ENCODE measurements at regions not wholly inside any gene's neighbourhood (a gene's known extent, or its start where the extent isn't known, plus 50 kb on each side); places are given as distances from the start of the nearest gene placed in this dataset.
"Not testable (repeated sequence)": the region's sequence is repeated elsewhere in the genome, so short reads cannot be mapped to it uniquely, and the experiment has no call there.

DNA sequence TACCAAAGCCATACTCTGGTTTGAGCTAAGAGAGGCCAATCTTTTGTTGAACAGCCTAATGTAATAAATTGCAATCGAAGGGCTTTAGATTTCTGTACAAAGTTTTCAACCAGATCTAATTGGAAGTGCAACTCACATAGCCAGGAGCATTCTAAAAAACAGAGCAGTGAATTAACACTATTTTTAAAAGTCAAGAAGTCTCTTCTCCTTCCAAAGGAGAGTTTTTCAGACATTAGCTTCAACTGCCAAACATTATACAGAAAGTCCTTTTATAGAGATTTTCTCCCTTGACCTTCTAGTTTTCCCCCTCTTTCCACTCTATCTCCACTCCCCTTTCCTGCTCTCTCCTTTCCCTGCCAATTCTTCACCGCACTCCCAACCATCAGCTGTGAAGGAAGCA, 259.6 kb downstream of the NOVA1 start:
- no peak for DNase-seq
- TF ChIP-seq GATA1 (IDR thresholded peaks at IDR 0.05; ENCODE audit: low read depth, low read length) (no peak), POLR2A (IDR thresholded peaks at IDR 0.05; ENCODE audit: low read length) (no peak)

- DNase-seq: no peak
- no peak for TF ChIP-seq POLR2A (IDR thresholded peaks at IDR 0.05; ENCODE audit: low read length)
- no peak for TF ChIP-seq GATA1 (IDR thresholded peaks at IDR 0.05; ENCODE audit: low read depth, low read length)
Measured at GRCh38 chr14:26334288-26334687, 263.5 kb downstream of the NOVA1 start.

- DNase-seq: no peak
Measured at GRCh38 chr14:26332966-26333365, 264.9 kb downstream of the NOVA1 start.

DNA sequence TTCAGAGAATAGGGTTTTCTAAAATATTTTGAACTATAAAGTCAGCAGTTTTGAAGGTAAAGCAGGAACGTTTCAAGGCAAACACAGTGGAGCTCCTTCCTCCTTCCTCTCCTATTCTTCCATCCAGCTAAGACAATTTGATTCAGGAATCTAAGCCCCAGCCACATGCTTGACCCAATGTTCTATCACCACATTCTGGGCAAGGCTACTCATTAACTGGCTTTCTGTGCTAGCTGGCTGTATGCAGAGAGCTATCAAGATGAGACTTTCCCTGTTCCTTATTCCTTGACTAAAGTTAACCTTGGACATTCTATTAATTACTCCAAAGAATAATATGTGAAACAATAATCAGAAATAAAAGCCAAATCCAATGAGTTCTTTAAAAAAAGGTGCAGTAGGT, 266.9 kb downstream of the NOVA1 start:
- no peak for DNase-seq
- TF ChIP-seq GATA1 (IDR thresholded peaks at IDR 0.05; ENCODE audit: low read depth, low read length): no peak
- no peak for TF ChIP-seq POLR2A (IDR thresholded peaks at IDR 0.05; ENCODE audit: low read length)

More at GRCh38 chr14:26332966-26333365, 264.9 kb downstream of the NOVA1 start:
- no peak for TF ChIP-seq POLR2A (IDR thresholded peaks at IDR 0.05; ENCODE audit: low read length)
- no peak for TF ChIP-seq GATA1 (IDR thresholded peaks at IDR 0.05; ENCODE audit: low read depth, low read length)

DNA sequence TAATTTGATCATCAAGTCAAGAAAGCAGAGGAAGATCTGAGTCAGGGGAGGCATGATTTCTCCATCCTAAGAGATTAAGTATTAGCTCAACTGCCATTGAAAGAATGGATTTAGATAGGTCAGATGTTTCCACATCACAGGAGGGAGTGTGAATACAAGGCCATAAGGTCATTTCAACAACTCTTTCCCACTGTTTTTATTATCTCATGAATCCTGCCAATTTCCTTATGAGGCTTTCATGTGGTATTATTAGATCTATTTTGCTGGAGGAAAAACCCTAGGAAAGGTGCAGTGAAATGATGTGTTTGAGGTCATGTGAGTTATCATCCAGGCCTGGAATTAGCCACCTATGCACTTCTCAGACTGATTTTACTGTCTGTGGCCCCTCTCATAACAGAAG, 269.0 kb downstream of the NOVA1 start:
- TF ChIP-seq POLR2A (IDR thresholded peaks at IDR 0.05; ENCODE audit: low read length) (no peak), GATA1 (IDR thresholded peaks at IDR 0.05; ENCODE audit: low read depth, low read length) (no peak)
- no peak for DNase-seq

DNA sequence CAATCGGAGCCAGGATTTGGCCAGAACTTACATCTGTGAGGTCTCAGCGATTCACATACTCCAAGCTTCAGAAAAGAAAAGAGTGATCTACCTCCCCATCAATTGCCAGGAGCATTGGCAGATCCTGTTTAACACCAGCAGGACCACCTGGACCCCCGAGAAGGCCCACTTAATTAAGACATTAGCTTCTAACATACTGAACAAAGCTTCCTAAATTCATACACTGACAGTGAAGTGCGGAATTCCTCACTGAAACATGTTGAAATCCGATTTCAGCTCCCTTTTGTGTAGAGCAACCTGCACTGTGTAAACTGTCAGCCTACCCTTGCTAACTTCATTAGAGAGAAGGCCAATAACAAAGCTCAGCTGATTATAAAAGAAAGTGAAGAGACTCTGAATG, 274.0 kb downstream of the NOVA1 start:
- no peak for DNase-seq
- TF ChIP-seq POLR2A (IDR thresholded peaks at IDR 0.05; ENCODE audit: low read length): no peak
- TF ChIP-seq GATA1 (IDR thresholded peaks at IDR 0.05; ENCODE audit: low read depth, low read length): no peak

DNA sequence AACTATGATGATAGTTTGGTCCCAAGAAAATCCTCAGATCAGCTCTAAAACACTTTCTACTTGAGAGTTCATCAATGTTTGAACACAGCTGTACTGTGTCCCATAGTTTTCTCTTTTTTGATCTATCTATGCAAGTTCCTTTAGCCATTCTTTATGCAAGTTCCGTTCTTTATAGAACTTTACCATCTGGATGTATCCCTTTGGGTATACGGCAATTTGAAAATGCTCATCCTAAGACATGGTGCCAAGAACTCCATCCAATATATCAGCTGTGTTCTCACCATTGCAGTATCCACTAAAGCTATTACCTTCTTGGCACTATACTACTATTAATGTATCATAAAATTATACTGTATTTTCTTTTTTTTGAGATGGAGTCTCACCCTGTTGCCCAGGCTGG, 276.9 kb downstream of the NOVA1 start:
- no peak for TF ChIP-seq POLR2A (IDR thresholded peaks at IDR 0.05; ENCODE audit: low read length)
- TF ChIP-seq GATA1 (IDR thresholded peaks at IDR 0.05; ENCODE audit: low read depth, low read length): no peak
- DNase-seq: no peak

- TF ChIP-seq GATA1 (IDR thresholded peaks at IDR 0.05; ENCODE audit: low read depth, low read length) (no peak), POLR2A (IDR thresholded peaks at IDR 0.05; ENCODE audit: low read length) (no peak)
- no peak for DNase-seq
Measured at GRCh38 chr14:26319139-26319864, 278.5 kb downstream of the NOVA1 start.

DNA sequence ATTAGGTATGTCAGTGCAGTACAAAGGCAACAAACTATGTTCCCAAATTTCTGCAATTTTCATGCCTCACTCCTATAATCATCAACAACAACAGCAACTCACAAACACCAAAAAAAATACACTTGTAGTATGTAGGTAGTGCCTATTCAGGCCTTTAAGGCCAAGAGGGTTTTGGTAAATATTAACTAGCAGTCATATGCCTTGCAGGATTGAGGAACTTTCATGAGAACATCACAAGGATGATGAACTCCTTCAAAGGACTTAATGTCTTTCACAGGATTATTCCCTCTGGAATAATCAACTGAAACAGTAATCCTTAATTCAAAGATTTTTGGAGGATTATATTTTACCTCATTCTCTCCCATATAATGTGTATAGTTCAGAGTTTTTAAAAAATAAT, 293.8 kb downstream of the NOVA1 start:
- no peak for DNase-seq
- TF ChIP-seq GATA1 (IDR thresholded peaks at IDR 0.05; ENCODE audit: low read depth, low read length) (no peak), POLR2A (IDR thresholded peaks at IDR 0.05; ENCODE audit: low read length) (no peak)

DNA sequence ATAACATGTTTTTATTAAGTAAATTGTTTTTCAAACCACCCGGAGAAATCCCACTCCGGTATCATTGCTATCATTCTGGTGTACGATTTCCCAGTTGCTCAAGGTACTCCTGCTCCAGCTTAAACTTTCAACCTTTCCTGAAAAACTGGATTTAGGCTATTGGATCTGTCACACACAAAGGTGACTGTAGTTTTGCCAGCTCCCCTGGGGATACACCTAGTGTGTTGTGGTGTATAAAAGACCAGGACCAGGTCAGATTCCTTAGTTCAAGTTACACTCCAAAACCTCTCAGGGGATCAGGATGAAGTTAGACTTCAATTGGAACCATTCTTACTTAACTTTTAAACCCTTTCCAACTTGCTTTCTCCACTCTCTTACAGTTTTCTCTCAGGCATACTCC, 303.9 kb downstream of the NOVA1 start:
- no peak for DNase-seq

DNA sequence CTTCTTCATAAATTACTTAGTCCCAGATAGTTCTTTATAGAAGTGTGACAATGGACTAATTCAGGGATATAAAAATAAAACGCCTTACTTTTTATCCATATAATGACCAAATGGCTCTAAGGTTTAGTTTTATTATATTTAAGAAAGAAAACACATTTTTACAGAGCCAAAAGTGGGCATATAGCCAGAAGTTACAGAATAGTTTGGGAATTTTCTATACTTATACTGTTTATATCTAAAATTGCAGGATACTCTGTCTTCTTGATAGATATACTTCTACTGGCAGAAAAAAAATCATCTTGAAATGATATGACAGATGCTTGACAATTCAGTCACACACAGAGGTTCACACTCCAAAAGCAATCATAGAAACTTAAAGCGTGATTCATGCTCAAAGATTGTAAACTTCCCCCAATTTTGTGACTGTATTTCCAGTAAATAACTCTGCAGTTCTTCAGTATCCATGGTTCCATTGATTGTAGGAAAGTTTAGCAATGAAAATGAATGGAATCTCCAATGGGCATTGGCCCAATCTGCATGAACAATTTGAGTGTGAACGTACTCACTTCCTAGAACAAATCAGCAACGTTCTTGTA, 307.8 kb downstream of the NOVA1 start:
- DNase-seq: no peak
- no peak for TF ChIP-seq POLR2A (IDR thresholded peaks at IDR 0.05; ENCODE audit: low read length)
- TF ChIP-seq GATA1 (IDR thresholded peaks at IDR 0.05; ENCODE audit: low read depth, low read length): no peak

More for the DNA sequence above, 303.9 kb downstream of the NOVA1 start:
- TF ChIP-seq GATA1 (IDR thresholded peaks at IDR 0.05; ENCODE audit: low read depth, low read length): no peak
- no peak for TF ChIP-seq POLR2A (IDR thresholded peaks at IDR 0.05; ENCODE audit: low read length)

DNA sequence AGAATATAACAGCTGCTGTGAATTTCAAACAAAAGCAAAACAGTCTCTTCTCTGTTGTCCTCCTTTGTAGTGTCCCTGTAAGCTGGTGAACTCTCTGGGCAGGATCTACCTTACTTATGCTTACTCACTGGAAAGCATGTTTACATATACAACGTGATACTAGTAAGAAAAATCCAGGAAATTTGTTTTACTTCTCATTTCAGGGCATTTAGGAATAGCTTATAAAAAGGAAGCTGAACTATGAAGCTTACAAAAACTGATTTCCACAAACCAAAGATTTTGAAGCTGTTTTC, 311.0 kb downstream of the NOVA1 start:
- DNase-seq: no peak
- TF ChIP-seq GATA1 (IDR thresholded peaks at IDR 0.05; ENCODE audit: low read depth, low read length) (no peak), POLR2A (IDR thresholded peaks at IDR 0.05; ENCODE audit: low read length) (no peak)

DNA sequence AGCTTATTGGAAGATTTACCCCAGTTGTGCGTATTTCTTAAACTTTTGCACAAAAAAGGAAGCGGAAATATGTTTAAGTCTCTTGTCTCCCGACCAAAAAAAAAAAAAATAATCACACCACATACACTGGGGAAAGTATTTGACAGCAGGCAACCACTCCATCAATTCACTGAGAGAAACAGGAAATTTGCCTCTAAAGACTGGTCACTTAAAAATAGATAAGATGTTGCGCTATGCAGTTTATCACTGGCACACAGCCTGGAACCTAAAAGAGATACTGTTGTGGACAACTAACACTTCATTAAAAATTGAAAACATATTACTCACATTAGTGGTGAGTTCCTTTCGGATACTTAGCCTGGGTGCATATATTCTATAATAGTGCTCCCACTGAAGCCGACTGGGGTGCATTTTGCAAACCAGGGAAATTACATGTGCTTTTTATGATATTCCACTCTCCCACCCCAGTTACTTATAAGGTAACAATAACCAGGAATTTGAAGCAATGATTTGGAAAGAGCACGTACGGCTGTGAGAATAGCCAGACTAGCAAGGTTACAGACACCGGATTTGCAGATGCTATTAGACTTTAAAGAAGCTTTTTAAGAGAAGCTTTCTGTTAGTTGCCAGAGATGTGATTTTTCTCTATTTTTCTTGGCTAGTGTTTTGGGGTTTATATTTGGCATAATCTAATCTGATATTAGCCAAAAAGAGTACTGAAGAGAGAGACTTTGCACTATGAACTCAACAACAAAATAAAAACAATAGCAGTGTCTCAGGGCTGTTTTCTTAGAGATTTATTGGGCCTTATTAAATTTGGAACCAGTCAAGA, 311.5 kb downstream of the NOVA1 start:
- TF ChIP-seq POLR2A (IDR thresholded peaks at IDR 0.05; ENCODE audit: low read length) (no peak), GATA1 (IDR thresholded peaks at IDR 0.05; ENCODE audit: low read depth, low read length) (no peak)
- DNase-seq: peak; percentile 21 to 25

DNA sequence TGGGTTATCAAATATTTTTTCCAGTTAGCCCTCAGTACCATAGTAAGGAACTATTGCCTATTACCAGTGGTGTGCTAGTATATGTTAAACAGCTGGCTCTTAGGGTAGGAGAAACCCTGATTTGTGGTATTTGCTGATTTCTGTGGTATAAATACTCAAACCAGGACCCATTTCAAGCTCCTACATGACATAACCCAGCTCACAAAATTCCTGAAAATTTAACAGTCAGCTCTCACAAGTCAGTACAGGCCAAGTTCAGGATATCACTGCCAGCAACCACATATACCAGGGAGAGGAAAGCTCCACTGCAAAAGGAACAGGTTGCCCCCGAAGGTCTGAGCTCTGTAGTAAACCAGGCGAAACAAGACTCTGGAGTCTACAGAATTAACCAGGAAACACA, 315.3 kb downstream of the NOVA1 start:
- DNase-seq: no peak
- TF ChIP-seq POLR2A (IDR thresholded peaks at IDR 0.05; ENCODE audit: low read length) (no peak), GATA1 (IDR thresholded peaks at IDR 0.05; ENCODE audit: low read depth, low read length) (no peak)

DNA sequence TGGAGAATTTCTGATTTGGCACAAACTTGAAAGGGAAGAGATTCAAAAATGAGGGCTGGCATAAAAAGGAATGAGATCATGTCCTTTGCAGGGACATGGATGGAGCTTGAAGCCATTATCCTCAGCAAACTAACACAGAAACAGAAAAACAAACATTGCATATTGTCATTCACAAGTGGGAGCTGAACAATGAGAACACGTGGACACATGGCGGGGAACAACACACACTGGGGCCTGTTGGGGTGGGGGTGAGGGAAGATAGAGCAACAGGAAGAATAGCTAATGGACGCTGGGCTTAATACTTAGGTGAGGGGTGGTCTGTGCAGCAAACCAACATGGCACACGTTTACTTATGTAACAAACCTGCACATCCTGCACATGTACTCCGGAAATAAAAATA, 315.8 kb downstream of the NOVA1 start:
- not testable (repeated sequence) for DNase-seq
